Stomach smooth muscle (tissue), 2 donors: ENCODE measurements at regions not wholly inside any gene's neighbourhood (a gene's known extent, or its start where the extent isn't known, plus 50 kb on each side); places are given as distances from the start of the nearest gene placed in this dataset.

Experiments
- H3K27ac ChIP-seq: one replicate; pipeline ENCODE4 v1.7.0; 2013; ENCODE audit warnings: mild to moderate bottlenecking, low read length, inconsistent platforms
- H3K27me3 ChIP-seq, 2 donors: one replicate each; pipeline ENCODE4 v1.7.0; 2013; ENCODE audit warnings: low read length in 2 of 2; ENCODE audit not compliant: insufficient read depth in 2 of 2, control insufficient read depth in 1 of 2
- H3K36me3 ChIP-seq, 2 donors: one replicate each; pipeline ENCODE4 v1.7.0; 2013; ENCODE audit warnings: low read length in 2 of 2; ENCODE audit not compliant: control insufficient read depth in 2 of 2, insufficient read depth in 2 of 2
- H3K4me1 ChIP-seq: one replicate; pipeline ENCODE4 v1.7.0; 2013; ENCODE audit warnings: low read length; ENCODE audit not compliant: control insufficient read depth, insufficient read depth
- H3K4me3 ChIP-seq, 2 donors: one replicate each; pipeline ENCODE4 v1.7.0; 2013; ENCODE audit warnings: low read length in 2 of 2
- H3K9ac ChIP-seq, 2 donors: one replicate each; pipeline ENCODE4 v1.7.0; 2013; ENCODE audit warnings: low read length in 2 of 2, mild to moderate bottlenecking in 1 of 2
- H3K9me3 ChIP-seq, 2 donors: one replicate each; pipeline ENCODE4 v1.7.0; 2013; ENCODE audit warnings: low read length in 2 of 2; ENCODE audit not compliant: control insufficient read depth in 2 of 2
- donor health status: healthy.
- donor health status: Pancreatic carcinoma.

GRCh38 chr20:54723723-54724122 is 248.3 kb downstream of the DOK5 start:
- Histone ChIP-seq H3K27ac (no peak overlapping the region), H3K9ac (no peak overlapping the region), H3K27me3 (no peaks in the 10 kb centered on the region), H3K9me3 (no peaks in the 10 kb centered on the region), H3K36me3 (no peaks in the 10 kb centered on the region), H3K4me1 (no peaks in the 10 kb centered on the region), H3K4me3 (no peak overlapping the region)

- Histone ChIP-seq H3K36me3 (no peaks in the 10 kb centered on the region), H3K27ac (no peak overlapping the region), H3K4me1 (no peaks in the 10 kb centered on the region), H3K27me3 (no peaks in the 10 kb centered on the region), H3K4me3 (no peak overlapping the region), H3K9ac (no peak overlapping the region), H3K9me3 (no peaks in the 10 kb centered on the region)
Observed at GRCh38 chr20:54717983-54718382, 242.6 kb downstream of the DOK5 start.

- no peaks in the 10 kb centered on the region for H3K36me3 ChIP-seq
- no peak overlapping the region for H3K4me3 ChIP-seq
- no peaks in the 10 kb centered on the region for H3K9me3 ChIP-seq
- no peaks in the 10 kb centered on the region for H3K4me1 ChIP-seq
- no peaks in the 10 kb centered on the region for H3K27me3 ChIP-seq
- no peak overlapping the region for H3K9ac ChIP-seq
- H3K27ac ChIP-seq: no peak overlapping the region
Observed at GRCh38 chr20:54716790-54717189, 241.4 kb downstream of the DOK5 start.

- Histone ChIP-seq H3K36me3 (no peaks in the 10 kb centered on the region), H3K4me3 (no peak overlapping the region), H3K9me3 (no peaks in the 10 kb centered on the region), H3K27ac (no peak overlapping the region), H3K9ac (no peak overlapping the region), H3K27me3 (no peaks in the 10 kb centered on the region), H3K4me1 (no peaks in the 10 kb centered on the region)
Observed at GRCh38 chr20:54716174-54716747, 240.9 kb downstream of the DOK5 start.

- Histone ChIP-seq H3K27me3 (no peaks in the 10 kb centered on the region), H3K9ac (no peak overlapping the region), H3K27ac (no peak overlapping the region), H3K4me3 (no peak overlapping the region), H3K36me3 (no peaks in the 10 kb centered on the region), H3K4me1 (no peaks in the 10 kb centered on the region), H3K9me3 (no peaks in the 10 kb centered on the region)
Observed at GRCh38 chr20:54714817-54715216, 239.4 kb downstream of the DOK5 start.

- no peaks in the 10 kb centered on the region for H3K9me3 ChIP-seq
- no peaks in the 10 kb centered on the region for H3K27me3 ChIP-seq
- H3K9ac ChIP-seq: no peak overlapping the region
- H3K27ac ChIP-seq: no peak overlapping the region
- H3K36me3 ChIP-seq: no peaks in the 10 kb centered on the region
- no peaks in the 10 kb centered on the region for H3K4me1 ChIP-seq
- H3K4me3 ChIP-seq: no peak overlapping the region
Observed at GRCh38 chr20:54713727-54714126, 238.3 kb downstream of the DOK5 start.

- H3K4me3 ChIP-seq: no peak overlapping the region
- H3K27me3 ChIP-seq: no peaks in the 10 kb centered on the region
- H3K4me1 ChIP-seq: no peaks in the 10 kb centered on the region
- no peaks in the 10 kb centered on the region for H3K9me3 ChIP-seq
- no peak overlapping the region for H3K9ac ChIP-seq
- no peak overlapping the region for H3K27ac ChIP-seq
- no peaks in the 10 kb centered on the region for H3K36me3 ChIP-seq
Observed at GRCh38 chr20:54711071-54711470, 235.7 kb downstream of the DOK5 start.

- H3K27ac ChIP-seq: no peak overlapping the region
- no peaks in the 10 kb centered on the region for H3K36me3 ChIP-seq
- H3K4me3 ChIP-seq: no peak overlapping the region
- H3K9me3 ChIP-seq: no peaks in the 10 kb centered on the region
- H3K4me1 ChIP-seq: no peaks in the 10 kb centered on the region
- H3K27me3 ChIP-seq: no peaks in the 10 kb centered on the region
- no peak overlapping the region for H3K9ac ChIP-seq
Observed at GRCh38 chr20:54710341-54710740, 234.9 kb downstream of the DOK5 start.

GRCh38 chr20:54708229-54708628 is 232.8 kb downstream of the DOK5 start:
- Histone ChIP-seq H3K9me3 (no peaks in the 10 kb centered on the region), H3K4me1 (no peaks in the 10 kb centered on the region), H3K4me3 (no peak overlapping the region), H3K9ac (no peak overlapping the region), H3K36me3 (no peaks in the 10 kb centered on the region), H3K27me3 (no peaks in the 10 kb centered on the region), H3K27ac (no peak overlapping the region)

- Histone ChIP-seq H3K9ac (no peak overlapping the region), H3K27ac (no peak overlapping the region), H3K4me3 (no peak overlapping the region), H3K27me3 (no peaks in the 10 kb centered on the region), H3K36me3 (no peaks in the 10 kb centered on the region), H3K9me3 (no peaks in the 10 kb centered on the region), H3K4me1 (no peaks in the 10 kb centered on the region)
Observed at GRCh38 chr20:54707801-54708200, 232.4 kb downstream of the DOK5 start.

GRCh38 chr20:54706581-54706980 is 231.2 kb downstream of the DOK5 start:
- Histone ChIP-seq H3K27ac (no peak overlapping the region), H3K9ac (no peak overlapping the region), H3K4me3 (no peak overlapping the region), H3K27me3 (no peaks in the 10 kb centered on the region), H3K4me1 (no peaks in the 10 kb centered on the region), H3K36me3 (no peaks in the 10 kb centered on the region), H3K9me3 (no peaks in the 10 kb centered on the region)
